ENCODE measurements at regions not wholly inside any gene's neighbourhood (a gene's known extent, or its start where the extent isn't known, plus 50 kb on each side); places are given as distances from the start of the nearest gene placed in this dataset.

DNA sequence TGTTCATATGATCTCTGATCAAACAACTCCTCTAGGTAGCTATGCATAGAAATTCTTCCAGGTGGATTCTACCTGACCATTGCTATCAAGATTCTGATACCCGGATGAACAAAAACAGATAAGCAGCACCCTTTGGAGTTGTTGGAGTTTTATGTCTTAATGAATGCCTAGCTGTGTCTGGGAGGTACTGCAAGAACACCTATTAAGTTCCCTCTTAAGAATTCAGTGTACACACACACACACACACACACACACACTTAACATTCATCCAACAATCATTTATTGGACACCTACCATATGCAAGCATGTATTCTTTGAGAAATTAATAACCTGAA lies 58.1 kb upstream of the FNDC3B start:
- no peak overlapping the region for H2BK15ac ChIP-seq (ENCODE audit: low read length)
- H3K9ac ChIP-seq (replicated peaks in 1 of 4; ENCODE audit: extremely low read depth in 1 of 4, low read depth in 3 of 4, low read length in 3 of 4), result no peak overlapping the region
- 75% methylated on average over 1 of the region's 1 CpG; no CpG with 5 or more reads in 1 of the 2 experiments for WGBS, 2 experiments (ENCODE audit: extremely low coverage in 1 of 2, insufficient coverage in 1 of 2, insufficient read length in 1 of 2, insufficient replicate concordance in 2 of 2, low coverage in 1 of 2, low lambda C conversion rate in 2 of 2, missing lambda C conversion rate in 1 of 2)
- no peak overlapping the region for H3K18ac ChIP-seq (ENCODE audit: extremely low read depth, low read length)
- no peak for TF ChIP-seq MAFK (IDR thresholded peaks at IDR 0.05; ENCODE audit: low read depth, low read length)
- no peak for TF ChIP-seq CTCF (IDR thresholded peaks at IDR 0.05; ENCODE audit: control extremely low read depth in 1 of 3, insufficient read depth in 1 of 3, low read depth in 1 of 3, low read length in 3 of 3)
- TF ChIP-seq GABPA (IDR thresholded peaks at IDR 0.05; ENCODE audit: borderline replicate concordance, insufficient read depth, low read length), result no peak
- no peak for TF ChIP-seq TEAD4 (IDR thresholded peaks at IDR 0.05; ENCODE audit: low read depth, low read length)
- no peak for TF ChIP-seq POLR2A (IDR thresholded peaks at IDR 0.05; ENCODE audit: control extremely low read depth in 1 of 2, low read depth in 2 of 2, low read length in 2 of 2)
- no peak for TF ChIP-seq POU5F1 (IDR thresholded peaks at IDR 0.05; ENCODE audit: low read depth, low read length)
- TF ChIP-seq CREB1 (IDR thresholded peaks at IDR 0.05), result no peak
- TF ChIP-seq BRCA1 (IDR thresholded peaks at IDR 0.05; ENCODE audit: low read depth, low read length), result no peak
- no peak overlapping the region for H2BK120ac ChIP-seq (replicated peaks; ENCODE audit: low read depth, low read length)
- no peaks in the 10 kb centered on the region for H4K20me1 ChIP-seq (replicated peaks in 1 of 2; ENCODE audit: control insufficient read depth in 1 of 2, insufficient read depth in 2 of 2, low read length in 2 of 2)
- CTCF ChIA-PET (ENCODE audit: partially characterized antibody), result no interaction called here
- no peak overlapping the region for H3K23ac ChIP-seq (ENCODE audit: insufficient read length)
- H3K79me2 ChIP-seq (ENCODE audit: control insufficient read depth in 1 of 2, insufficient read depth in 2 of 2, low read length in 2 of 2), result no peaks in the 10 kb centered on the region
- H3K27me3 ChIP-seq (replicated peaks in 1 of 4; ENCODE audit: control insufficient read depth in 3 of 4, extremely low read depth in 1 of 4, insufficient read depth in 3 of 4, low read length in 3 of 4), result no peaks in the 10 kb centered on the region
- no peak overlapping the region for H4K5ac ChIP-seq (ENCODE audit: insufficient read length, low read depth, low read length)
- H3K27ac ChIP-seq (ENCODE audit: low read depth, low read length), result no peak overlapping the region
- H3K4ac ChIP-seq (replicated peaks; ENCODE audit: insufficient read length, low read depth, low read length), result no peak overlapping the region
- no peak overlapping the region for H2AFZ ChIP-seq (ENCODE audit: low read length)
- no peak overlapping the region for H3K14ac ChIP-seq (ENCODE audit: insufficient read length)
- H2BK5ac ChIP-seq (ENCODE audit: low read depth, low read length), result no peak overlapping the region
- H3K4me2 ChIP-seq (ENCODE audit: insufficient read depth in 1 of 2, low read depth in 2 of 2, low read length in 2 of 2), result no peak overlapping the region
- no peak overlapping the region for H4K8ac ChIP-seq (ENCODE audit: extremely low read depth, insufficient read depth, low read length)
- DNase-seq (ENCODE audit: low read depth in 1 of 2, low spot score in 2 of 2) (no peak), FAIRE-seq (no peak)
- H3K9me3 ChIP-seq (ENCODE audit: insufficient read depth in 2 of 2, low read depth in 1 of 2, low read length in 1 of 2), result no peaks in the 10 kb centered on the region
- H3K23me2 ChIP-seq (ENCODE audit: low read depth, low read length), result no peaks in the 10 kb centered on the region; the same call in 1 of the 2 replicates
- H2BK20ac ChIP-seq (ENCODE audit: low read length), result no peak overlapping the region
- no peak overlapping the region for H3K4me3 ChIP-seq (ENCODE audit: extremely low read depth in 1 of 4, insufficient read depth in 2 of 4, low read depth in 3 of 4, low read length in 4 of 4)
- no peaks in the 10 kb centered on the region for H3K79me1 ChIP-seq (ENCODE audit: low read depth, low read length)
- no peak overlapping the region for H2BK12ac ChIP-seq (ENCODE audit: low read depth, low read length)
- POLR2A ChIA-PET (ENCODE audit: partially characterized antibody), result no interaction called here
- no peak overlapping the region for H2AK5ac ChIP-seq (ENCODE audit: low read depth, low read length)
- H3K36me3 ChIP-seq (ENCODE audit: control insufficient read depth in 2 of 4, insufficient read depth in 4 of 4, low read length in 3 of 4), result no peaks in the 10 kb centered on the region
- H3K56ac ChIP-seq (replicated peaks; ENCODE audit: insufficient read length, low read depth, low read length), result no peak overlapping the region
- no peak overlapping the region for H4K91ac ChIP-seq (replicated peaks; ENCODE audit: insufficient read length, low read length)
- no peaks in the 10 kb centered on the region for H3K4me1 ChIP-seq (replicated peaks in 1 of 4; ENCODE audit: control insufficient read depth in 3 of 4, insufficient read depth in 4 of 4, low read length in 3 of 4)

All from H1 (cell line).